ENCODE measurements at regions not wholly inside any gene's neighbourhood (a gene's known extent, or its start where the extent isn't known, plus 50 kb on each side); places are given as distances from the start of the nearest gene placed in this dataset.

GRCh38 chr6:95784869-95785268 is 207.5 kb downstream of the MANEA start:
- no peak for ATAC-seq
- TF ChIP-seq, protein P1, sequence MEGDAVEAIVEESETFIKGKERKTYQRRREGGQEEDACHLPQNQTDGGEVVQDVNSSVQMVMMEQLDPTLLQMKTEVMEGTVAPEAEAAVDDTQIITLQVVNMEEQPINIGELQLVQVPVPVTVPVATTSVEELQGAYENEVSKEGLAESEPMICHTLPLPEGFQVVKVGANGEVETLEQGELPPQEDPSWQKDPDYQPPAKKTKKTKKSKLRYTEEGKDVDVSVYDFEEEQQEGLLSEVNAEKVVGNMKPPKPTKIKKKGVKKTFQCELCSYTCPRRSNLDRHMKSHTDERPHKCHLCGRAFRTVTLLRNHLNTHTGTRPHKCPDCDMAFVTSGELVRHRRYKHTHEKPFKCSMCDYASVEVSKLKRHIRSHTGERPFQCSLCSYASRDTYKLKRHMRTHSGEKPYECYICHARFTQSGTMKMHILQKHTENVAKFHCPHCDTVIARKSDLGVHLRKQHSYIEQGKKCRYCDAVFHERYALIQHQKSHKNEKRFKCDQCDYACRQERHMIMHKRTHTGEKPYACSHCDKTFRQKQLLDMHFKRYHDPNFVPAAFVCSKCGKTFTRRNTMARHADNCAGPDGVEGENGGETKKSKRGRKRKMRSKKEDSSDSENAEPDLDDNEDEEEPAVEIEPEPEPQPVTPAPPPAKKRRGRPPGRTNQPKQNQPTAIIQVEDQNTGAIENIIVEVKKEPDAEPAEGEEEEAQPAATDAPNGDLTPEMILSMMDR (IDR thresholded peaks at IDR 0.05) = no peak
- TF ChIP-seq POLR2A (IDR thresholded peaks at IDR 0.05) = no peak

GRCh38 chr6:95785785-95786184 is 208.4 kb downstream of the MANEA start:
- H3K27me3 ChIP-seq = no peaks in the 10 kb centered on the region
- TF ChIP-seq, protein P1 (IDR thresholded peaks at IDR 0.05) = no peak
- TF ChIP-seq POLR2A (IDR thresholded peaks at IDR 0.05) = no peak
- H3K4me3 ChIP-seq = no peak overlapping the region
- no peak for DNase-seq
- H3K36me3 ChIP-seq (replicated peaks in 1 of 2; ENCODE audit: insufficient read depth in 1 of 2, low read depth in 2 of 2) = no peaks in the 10 kb centered on the region
- ATAC-seq = no peak
- H3K4me1 ChIP-seq = no peaks in the 10 kb centered on the region
- intact Hi-C loops (cut with DNase I) = no loop called here
- WGBS, 2 donors = 61 to 64% methylated on average over 2 of the region's 2 CpGs
- no peaks in the 10 kb centered on the region for H3K9me3 ChIP-seq
- no peak overlapping the region for H3K27ac ChIP-seq

More at GRCh38 chr6:95784869-95785268, 207.5 kb downstream of the MANEA start:
- 77 to 81% methylated on average over 3 of the region's 3 CpGs for WGBS, 2 donors
- Histone ChIP-seq H3K27ac (no peak overlapping the region), H3K36me3 (replicated peaks in 1 of 2; ENCODE audit: insufficient read depth in 1 of 2, low read depth in 2 of 2) (no peaks in the 10 kb centered on the region), H3K9me3 (no peaks in the 10 kb centered on the region), H3K4me3 (no peak overlapping the region), H3K27me3 (no peaks in the 10 kb centered on the region), H3K4me1 (peaks cover 3% of the 10 kb centered on the region)
- intact Hi-C loops (cut with DNase I) = no loop called here
- no peak for DNase-seq

GRCh38 chr6:95786802-95787201 is 209.5 kb downstream of the MANEA start:
- no peak for DNase-seq
- ATAC-seq = no peak
- WGBS, 2 donors = 87 to 96% methylated on average over 3 of the region's 3 CpGs
- H3K4me3 ChIP-seq = no peak overlapping the region
- TF ChIP-seq, protein P1 (IDR thresholded peaks at IDR 0.05) = no peak
- no peak for TF ChIP-seq POLR2A (IDR thresholded peaks at IDR 0.05)
- intact Hi-C loops (cut with DNase I) = no loop called here
- H3K36me3 ChIP-seq (replicated peaks in 1 of 2; ENCODE audit: insufficient read depth in 1 of 2, low read depth in 2 of 2) = no peaks in the 10 kb centered on the region
- H3K9me3 ChIP-seq = no peaks in the 10 kb centered on the region
- H3K27ac ChIP-seq = no peak overlapping the region
- H3K4me1 ChIP-seq = no peaks in the 10 kb centered on the region
- H3K27me3 ChIP-seq = no peaks in the 10 kb centered on the region

GRCh38 chr6:95790787-95791186 is 213.5 kb downstream of the MANEA start:
- WGBS, 2 donors = 31 to 37% methylated on average over 7 of the region's 7 CpGs
- no peaks in the 10 kb centered on the region for H3K4me1 ChIP-seq
- no peaks in the 10 kb centered on the region for H3K27me3 ChIP-seq
- DNase-seq (peak; percentile 13 to 62 (median 39)), ATAC-seq (peak; percentile 58)
- intact Hi-C loops (cut with DNase I) = no loop called here
- H3K36me3 ChIP-seq (replicated peaks in 1 of 2; ENCODE audit: insufficient read depth in 1 of 2, low read depth in 2 of 2) = no peaks in the 10 kb centered on the region
- no peak overlapping the region for H3K27ac ChIP-seq
- H3K4me3 ChIP-seq = no peak overlapping the region
- TF ChIP-seq POLR2A (IDR thresholded peaks at IDR 0.05) = no peak
- TF ChIP-seq, protein P1 (IDR thresholded peaks at IDR 0.05) = no peak
- H3K9me3 ChIP-seq = no peaks in the 10 kb centered on the region

- intact Hi-C loops (cut with DNase I) = no loop called here
- H3K4me1 ChIP-seq = no peaks in the 10 kb centered on the region
Observed at GRCh38 chr6:95794749-95795148, 217.4 kb downstream of the MANEA start.

More at GRCh38 chr6:95794749-95795148, 217.4 kb downstream of the MANEA start:
- H3K36me3 ChIP-seq (replicated peaks in 1 of 2; ENCODE audit: insufficient read depth in 1 of 2, low read depth in 2 of 2) = no peaks in the 10 kb centered on the region
- H3K4me3 ChIP-seq = no peak overlapping the region
- H3K9me3 ChIP-seq = no peaks in the 10 kb centered on the region
- DNase-seq = no peak
- no peak for ATAC-seq
- H3K27ac ChIP-seq = no peak overlapping the region
- TF ChIP-seq, protein P1 (IDR thresholded peaks at IDR 0.05) = no peak
- no peak for TF ChIP-seq POLR2A (IDR thresholded peaks at IDR 0.05)
- no peaks in the 10 kb centered on the region for H3K27me3 ChIP-seq

Measured in body of pancreas (tissue), 4 donors.